ENCODE measurements at regions not wholly inside any gene's neighbourhood (a gene's known extent, or its start where the extent isn't known, plus 50 kb on each side); places are given as distances from the start of the nearest gene placed in this dataset.

GRCh38 chr21:32093646-32094462 lies 185.0 kb downstream of the MIS18A start:
- TF ChIP-seq TAF1 (IDR thresholded peaks at IDR 0.05; ENCODE audit: borderline replicate concordance, low read depth, low read length) (no peak), WRNIP1 (IDR thresholded peaks at IDR 0.05; ENCODE audit: borderline replicate concordance, low read depth, low read length) (no peak), SIX5 (IDR thresholded peaks at IDR 0.05; ENCODE audit: low read depth, low read length, severe bottlenecking) (no peak)
